Loucy (cell line): ENCODE measurements at regions not wholly inside any gene's neighbourhood (a gene's known extent, or its start where the extent isn't known, plus 50 kb on each side); places are given as distances from the start of the nearest gene placed in this dataset.

Experiments used
- CTCF ChIP-seq: fragments of 200-600 bp; sonication (generic); conservative IDR thresholded peaks from 2 replicates; pipeline ENCODE4 v1.5.1; 2014; ENCODE audit warnings: mild to moderate bottlenecking, antibody characterized with exemption, low read length
- EZH2phosphoT487 ChIP-seq: fragments of 200-600 bp; IDR thresholded peaks from 2 replicates; pipeline ENCODE4 v1.6.1; 2018; ENCODE audit warnings: antibody characterized with exemption, mild to moderate bottlenecking, moderate library complexity, borderline replicate concordance

- TF ChIP-seq CTCF (no peak), EZH2phosphoT487 (no peak)
Measured at GRCh38 chr4:102405821-102406401, 60.6 kb upstream of the SLC39A8 start.
